ENCODE measurements at regions not wholly inside any gene's neighbourhood (a gene's known extent, or its start where the extent isn't known, plus 50 kb on each side); places are given as distances from the start of the nearest gene placed in this dataset.

GRCh38 chr6:170028629-170029345, 262.1 kb downstream of the DLL1 start:
- TF ChIP-seq POLR2A (IDR thresholded peaks at IDR 0.05; ENCODE audit: extremely low read depth, insufficient read length) (no peak), CTCF (IDR thresholded peaks at IDR 0.05; ENCODE audit: low read depth, low read length) (no peak), MAX (IDR thresholded peaks at IDR 0.05; ENCODE audit: low read depth, low read length) (no peak)
